ENCODE measurements at regions not wholly inside any gene's neighbourhood (a gene's known extent, or its start where the extent isn't known, plus 50 kb on each side); places are given as distances from the start of the nearest gene placed in this dataset.
A peak's percentile ranks its signal among the peaks of the same experiment; 100 is the strongest.

DNA sequence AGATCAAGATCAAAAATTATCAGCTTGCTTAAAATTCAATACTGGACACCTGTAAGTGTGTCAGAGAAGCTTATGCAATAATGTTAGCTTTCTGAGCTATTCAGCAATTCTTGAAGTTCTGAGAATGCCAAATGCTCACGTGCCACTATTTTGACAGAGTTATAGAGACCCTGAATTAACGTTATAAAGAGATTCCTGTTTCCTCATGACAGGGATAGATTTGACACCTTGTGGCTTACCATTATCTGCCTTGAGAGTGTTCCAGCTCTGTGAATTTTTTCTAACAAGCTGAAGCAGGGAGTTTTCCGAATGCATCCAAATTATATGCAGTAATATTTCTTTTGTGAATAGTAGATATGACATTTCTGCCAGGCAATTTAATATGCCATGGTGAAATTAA, 781.6 kb downstream of the ADGRL2 start:
- no peak for DNase-seq (ENCODE audit: low read depth in 2 of 2)

DNA sequence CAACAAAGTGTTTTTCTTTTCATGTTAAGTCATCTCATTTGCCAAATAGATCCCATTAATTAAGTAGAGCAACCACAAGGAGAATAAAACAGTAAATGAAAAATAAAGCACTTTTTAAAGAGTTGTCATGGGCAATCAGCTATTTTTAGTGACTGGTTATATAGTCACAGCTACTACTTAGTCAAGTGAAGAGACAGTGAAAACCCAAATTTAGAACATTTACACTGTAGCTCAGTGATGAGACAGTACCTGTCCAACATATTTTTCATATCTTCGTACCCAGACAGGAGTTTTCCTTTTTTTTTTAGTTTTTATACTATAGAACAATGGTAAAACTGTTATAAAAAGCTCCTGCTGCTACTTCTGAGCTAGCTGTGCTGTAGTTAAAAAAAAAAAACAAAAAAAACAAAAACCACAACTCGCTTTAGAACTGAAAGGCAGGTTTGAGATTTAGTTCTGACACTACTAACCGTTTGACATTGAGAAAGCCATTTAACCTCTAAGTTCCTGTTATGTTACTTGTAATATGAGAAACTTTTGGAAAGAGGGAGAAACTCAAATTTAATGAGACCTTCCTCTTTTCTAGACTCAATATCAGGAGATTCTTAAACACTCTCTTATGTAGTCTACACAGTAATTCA, 777.5 kb downstream of the ADGRL2 start:
- no peak for DNase-seq (ENCODE audit: low read depth in 2 of 2)

DNA sequence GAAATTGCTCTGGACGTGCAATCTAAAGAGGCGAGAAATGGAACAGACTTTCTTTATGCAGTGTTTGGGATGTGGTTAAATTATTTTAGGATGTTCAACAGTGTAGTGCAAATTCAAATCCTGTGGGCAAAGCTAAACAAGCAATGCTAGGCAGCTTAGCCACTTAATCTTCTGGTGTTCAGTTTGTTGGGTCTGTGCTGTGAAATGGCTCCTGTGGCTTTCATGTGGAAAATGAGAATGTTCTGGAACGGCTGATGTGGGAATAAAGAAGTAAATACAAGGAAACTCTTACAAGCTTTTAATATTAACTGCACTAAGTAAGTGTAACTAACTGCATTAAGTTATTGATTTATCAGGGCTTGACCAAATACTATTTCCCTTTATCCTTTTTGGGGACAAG, 766.6 kb downstream of the ADGRL2 start:
- no peak for DNase-seq (ENCODE audit: low read depth in 2 of 2)

DNA sequence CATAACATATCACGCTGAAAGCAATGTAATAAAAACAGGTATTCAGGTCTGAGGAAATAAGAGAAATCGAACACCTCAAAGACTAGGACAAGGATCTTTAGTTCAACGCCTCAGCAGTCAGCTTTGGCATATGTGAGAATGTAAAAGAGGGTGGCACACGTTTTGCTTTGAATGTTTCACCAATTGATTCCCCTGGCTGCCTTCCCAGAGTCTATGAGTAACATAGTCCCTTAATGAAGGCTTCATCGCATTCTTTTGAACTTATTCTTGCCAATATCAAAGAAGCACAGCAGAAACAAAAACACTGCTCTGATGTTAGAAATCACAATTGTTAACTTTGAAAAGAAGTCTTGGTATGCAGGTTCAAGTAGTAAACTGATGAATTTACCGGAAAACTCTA, 764.8 kb downstream of the ADGRL2 start:
- peak; percentile 49 to 59 for DNase-seq (ENCODE audit: low read depth in 2 of 2)

DNA sequence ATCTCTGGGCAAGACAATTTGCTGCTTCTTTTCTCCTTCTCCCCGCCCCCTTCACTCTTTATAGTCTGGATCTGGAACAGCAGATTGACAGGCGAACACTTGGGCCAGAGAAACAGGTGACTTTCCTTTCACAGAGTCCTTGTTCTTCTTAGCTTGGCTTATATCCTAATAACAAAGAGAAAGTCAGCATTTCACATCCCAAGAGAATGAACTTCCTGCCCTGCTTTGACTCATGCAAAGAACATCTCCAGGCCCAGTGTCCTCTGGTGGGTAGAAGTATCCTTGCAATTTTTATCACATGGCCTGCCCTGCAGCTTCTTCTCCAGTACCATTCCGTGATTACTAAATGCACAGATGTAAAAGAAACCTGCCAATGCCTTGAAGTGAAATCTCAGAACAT, 764.4 kb downstream of the ADGRL2 start:
- peak; percentile 59 to 63 for DNase-seq (ENCODE audit: low read depth in 2 of 2)

DNA sequence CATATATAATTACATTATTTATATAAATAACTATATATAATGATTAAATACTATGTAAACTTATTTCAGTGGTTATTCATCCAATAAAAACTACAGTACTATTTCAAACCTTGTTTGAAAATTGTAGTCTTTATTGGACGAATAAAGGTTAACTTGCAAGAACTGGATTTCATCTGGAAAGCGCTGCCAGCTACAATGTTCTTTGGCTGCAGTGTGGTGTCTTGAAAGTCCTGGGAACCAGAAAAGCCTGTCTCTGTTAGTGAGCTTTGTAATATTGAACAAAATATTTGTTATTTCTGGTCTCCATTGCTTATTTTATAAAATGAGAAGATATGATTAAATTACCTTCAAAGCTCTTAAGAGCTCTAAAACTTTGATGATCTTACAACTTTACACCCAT, 763.6 kb downstream of the ADGRL2 start:
- no peak for DNase-seq (ENCODE audit: low read depth in 2 of 2)

DNA sequence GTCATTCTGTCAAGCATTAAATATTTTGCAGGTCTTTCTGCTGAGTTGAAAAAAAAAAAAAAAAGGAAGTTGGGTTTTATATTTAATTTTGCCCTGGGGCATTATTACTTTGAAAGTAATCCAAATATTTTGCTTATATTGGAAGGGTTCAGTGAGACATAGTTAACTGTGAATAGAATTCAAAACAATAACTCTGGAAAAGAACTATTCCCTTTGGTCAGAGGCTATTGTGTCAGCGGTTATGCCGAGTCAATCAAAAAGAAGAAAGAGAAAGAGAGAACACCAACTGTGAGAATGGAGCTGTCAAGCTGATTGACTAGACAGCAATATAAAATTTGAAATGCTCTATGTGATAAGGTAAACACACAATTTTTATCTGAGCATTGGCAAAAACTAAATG, 761.7 kb downstream of the ADGRL2 start:
- no peak for DNase-seq (ENCODE audit: low read depth in 2 of 2)

GRCh38 chr1:82560566-82560965, 759.8 kb downstream of the ADGRL2 start:
- no peak for DNase-seq (ENCODE audit: low read depth in 2 of 2)

- no peak for DNase-seq (ENCODE audit: low read depth in 2 of 2)
Observed at GRCh38 chr1:82555501-82555900, 754.8 kb downstream of the ADGRL2 start.

DNA sequence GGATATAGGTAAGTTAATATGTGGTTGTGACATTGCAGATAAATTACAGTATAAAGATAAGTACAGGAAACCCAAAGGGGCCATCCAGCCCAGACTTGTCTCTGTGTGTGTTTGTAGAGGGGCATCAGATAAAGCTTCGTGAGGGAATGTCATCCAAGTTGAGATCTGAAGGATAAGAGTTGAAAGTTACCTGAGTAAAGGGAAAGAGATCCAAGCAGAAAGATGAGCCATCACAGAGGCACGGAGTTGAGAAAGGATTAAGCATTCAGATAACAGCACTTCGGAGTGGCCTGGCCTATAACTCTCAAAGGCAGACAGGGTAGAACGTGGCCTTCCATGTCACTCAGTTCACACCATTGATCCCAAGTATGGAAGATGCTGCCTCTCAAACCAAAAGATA, 749.1 kb downstream of the ADGRL2 start:
- no peak for DNase-seq (ENCODE audit: low read depth in 2 of 2)

GRCh38 chr1:82542766-82543165, 742.0 kb downstream of the ADGRL2 start:
- peak in 1 of 2 experiments; percentile 6 for DNase-seq (ENCODE audit: low read depth in 2 of 2)

DNA sequence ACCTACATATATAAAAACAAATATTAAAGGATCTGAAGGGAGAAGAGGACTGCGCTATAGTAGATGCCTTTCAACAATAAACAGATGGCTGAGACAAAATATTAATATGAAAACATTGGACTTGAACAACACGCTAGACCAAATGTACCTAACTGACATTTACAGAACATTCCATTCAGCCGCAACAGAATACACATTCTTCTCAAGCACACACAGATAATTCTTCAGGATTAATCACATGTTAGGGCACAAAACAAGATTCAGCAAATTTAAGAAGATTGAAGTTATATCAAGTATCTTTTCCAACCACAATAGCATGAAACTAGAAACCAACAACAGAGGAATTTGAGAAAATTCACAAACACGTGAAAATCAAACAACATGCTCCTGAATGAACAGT, 741.4 kb downstream of the ADGRL2 start:
- no peak for DNase-seq (ENCODE audit: low read depth in 2 of 2)

DNA sequence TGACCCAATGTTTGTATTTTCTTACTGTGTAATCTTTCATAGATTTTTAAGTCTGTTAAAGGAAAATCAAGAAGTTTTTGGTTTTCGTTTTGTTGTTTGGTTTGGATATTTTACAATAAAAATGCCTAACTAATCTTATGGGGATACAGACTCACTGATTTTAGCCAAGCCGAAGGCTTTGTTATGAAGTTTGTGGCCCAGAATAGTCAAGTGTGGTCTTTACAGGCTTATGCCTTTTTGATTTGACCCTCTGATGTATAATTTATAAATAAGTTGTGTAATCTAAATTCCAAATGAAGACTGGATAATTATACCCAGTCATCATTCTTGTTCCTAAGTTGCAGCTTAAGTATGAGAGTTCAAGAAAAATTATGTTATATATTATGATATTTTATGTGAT, 739.3 kb downstream of the ADGRL2 start:
- DNase-seq (ENCODE audit: low read depth in 2 of 2), result no peak

- peak; percentile 29 to 32 for DNase-seq (ENCODE audit: low read depth in 2 of 2)
Observed at GRCh38 chr1:82538876-82539275, 738.1 kb downstream of the ADGRL2 start.

DNA sequence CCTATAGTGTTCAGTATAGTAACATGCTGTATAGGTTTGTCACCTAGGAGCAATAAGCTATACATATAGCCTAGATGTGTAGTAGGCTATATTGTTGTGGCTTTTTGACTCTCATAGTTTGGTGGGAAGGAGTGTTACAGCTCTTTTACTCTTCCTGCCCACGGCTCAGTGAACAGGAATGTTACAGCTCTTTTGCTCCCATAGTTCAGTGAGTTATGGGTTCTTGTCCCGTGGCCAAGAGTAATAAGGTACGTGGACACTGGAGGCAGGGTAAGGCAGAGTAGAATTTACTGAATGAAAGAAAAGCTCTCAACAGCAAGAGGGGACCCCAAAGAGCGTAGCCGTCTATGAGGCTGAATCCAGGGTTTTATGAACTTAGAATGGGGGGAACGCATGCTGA, 734.3 kb downstream of the ADGRL2 start:
- DNase-seq (ENCODE audit: low read depth in 2 of 2), result no peak

GRCh38 chr1:82525378-82525777, 724.6 kb downstream of the ADGRL2 start:
- no peak for DNase-seq (ENCODE audit: low read depth in 2 of 2)

- DNase-seq (ENCODE audit: low read depth in 2 of 2), result no peak
Observed at GRCh38 chr1:82520611-82521010, 719.9 kb downstream of the ADGRL2 start.

- DNase-seq (ENCODE audit: low read depth in 2 of 2), result peak; percentile 8 to 9
Observed at GRCh38 chr1:82517586-82517985, 716.9 kb downstream of the ADGRL2 start.

- peak; percentile 22 to 32 for DNase-seq (ENCODE audit: low read depth in 2 of 2)
Observed at GRCh38 chr1:82515650-82516049, 714.9 kb downstream of the ADGRL2 start.

DNA sequence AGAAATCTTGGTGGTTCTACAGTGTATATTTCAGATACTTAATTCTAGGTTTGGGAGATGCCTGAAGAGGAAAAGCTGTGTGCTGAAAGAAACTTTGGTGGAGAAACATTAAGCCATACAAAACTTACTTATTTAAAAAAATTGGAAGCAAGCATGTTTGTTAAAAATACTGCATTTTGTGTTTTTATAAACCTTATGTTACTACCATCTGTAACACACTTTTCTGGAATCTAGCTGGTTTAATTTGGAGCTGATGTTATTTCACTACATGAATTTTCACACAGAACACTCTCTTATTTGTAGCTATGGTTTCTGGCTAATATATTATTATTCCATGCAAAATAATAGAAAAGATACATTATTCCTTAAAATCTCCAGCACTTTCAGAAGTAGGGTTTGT, 710.7 kb downstream of the ADGRL2 start:
- DNase-seq (ENCODE audit: low read depth in 2 of 2), result no peak

GRCh38 chr1:82510431-82510830, 709.7 kb downstream of the ADGRL2 start:
- DNase-seq (ENCODE audit: low read depth in 2 of 2), result no peak

DNA sequence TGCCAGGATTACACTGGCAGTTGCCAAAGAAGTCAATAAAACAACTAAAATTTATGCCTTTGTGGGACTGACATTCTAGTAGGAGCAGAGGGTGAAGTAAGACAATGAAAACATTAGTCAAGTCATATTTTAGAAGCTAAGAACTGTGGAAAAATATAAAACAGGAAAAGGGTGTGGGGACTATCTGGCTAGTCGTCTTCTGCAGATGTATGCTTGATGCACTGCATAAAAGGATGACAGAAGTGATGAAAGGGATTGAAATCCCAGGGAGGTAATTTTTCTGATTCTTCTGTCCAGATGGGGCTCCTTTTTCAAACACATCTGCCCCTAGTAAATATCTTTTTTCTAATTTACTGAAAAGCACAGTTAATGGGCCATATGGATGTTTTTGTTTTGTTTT, 706.3 kb downstream of the ADGRL2 start:
- no peak for DNase-seq (ENCODE audit: low read depth in 2 of 2)

GRCh38 chr1:82503822-82504221, 703.1 kb downstream of the ADGRL2 start:
- no peak for DNase-seq (ENCODE audit: low read depth in 2 of 2)

GRCh38 chr1:82499022-82499421, 698.3 kb downstream of the ADGRL2 start:
- no peak for DNase-seq (ENCODE audit: low read depth in 2 of 2)

All from fibroblast of skin of left quadriceps (primary cell).